ENCODE measurements at regions not wholly inside any gene's neighbourhood (a gene's known extent, or its start where the extent isn't known, plus 50 kb on each side); places are given as distances from the start of the nearest gene placed in this dataset.
"Not testable (repeated sequence)": the region's sequence is repeated elsewhere in the genome, so short reads cannot be mapped to it uniquely, and the experiment has no call there.

GRCh38 chr5:127202738-127203137, 87.9 kb upstream of the MEGF10 start:
- H3K36me3 ChIP-seq (ENCODE audit: control insufficient read depth, insufficient read depth, low read length); ATAC-seq; H3K27me3 ChIP-seq (ENCODE audit: control insufficient read depth, insufficient read depth, low read length); H3K4me1 ChIP-seq (ENCODE audit: control insufficient read depth, insufficient read depth, low read length); DNase-seq (ENCODE audit: low read depth, low spot score); CTCF ChIA-PET; H3K9me3 ChIP-seq (ENCODE audit: control insufficient read depth, insufficient read depth, low read depth, low read length); in situ Hi-C loops (cut with HindIII; ENCODE audit: low pct_unique_long_range_greater_than_20kb, low sequenced_read_pairs); H3K4me3 ChIP-seq (ENCODE audit: low read depth in 2 of 2, low read length in 2 of 2); H3K27ac ChIP-seq (ENCODE audit: low read length); BruUV-seq (replicated peaks); intact Hi-C loops (cut with micrococcal nuclease; ENCODE audit: unreplicated experiment); POLR2A ChIA-PET: not testable (repeated sequence)

- Histone ChIP-seq H3K27ac (ENCODE audit: low read length) (no peak overlapping the region), H3K4me3 (ENCODE audit: low read depth in 2 of 2, low read length in 2 of 2) (no peak overlapping the region), H3K9me3 (ENCODE audit: control insufficient read depth, insufficient read depth, low read depth, low read length) (no peaks in the 10 kb centered on the region), H3K4me1 (ENCODE audit: control insufficient read depth, insufficient read depth, low read length) (no peaks in the 10 kb centered on the region), H3K36me3 (ENCODE audit: control insufficient read depth, insufficient read depth, low read length) (no peaks in the 10 kb centered on the region), H3K27me3 (ENCODE audit: control insufficient read depth, insufficient read depth, low read length) (no peaks in the 10 kb centered on the region)
- in situ Hi-C loops (cut with HindIII; ENCODE audit: low pct_unique_long_range_greater_than_20kb, low sequenced_read_pairs) (no loop called here), intact Hi-C loops (cut with micrococcal nuclease; ENCODE audit: unreplicated experiment) (no loop called here)
- TF ChIP-seq SIN3A (IDR thresholded peaks at IDR 0.05; ENCODE audit: borderline replicate concordance, insufficient read depth, low read depth, low read length): no peak
- no peak for TF ChIP-seq CTCF (IDR thresholded peaks at IDR 0.05)
- no peak for TF ChIP-seq TCF7L2 (IDR thresholded peaks at IDR 0.05; ENCODE audit: low read depth, low read length)
- no peak for TF ChIP-seq POLR2AphosphoS5 (IDR thresholded peaks at IDR 0.05; ENCODE audit: low read depth, low read length)
- no peak for TF ChIP-seq REST (IDR thresholded peaks at IDR 0.05; ENCODE audit: insufficient read depth in 1 of 2, low read depth in 2 of 2, low read length in 1 of 2)
- CTCF ChIA-PET: no interaction called here
- no peak for DNase-seq (ENCODE audit: low read depth, low spot score)
- ATAC-seq: no peak
- POLR2A ChIA-PET: no interaction called here
- no TSS peak for BruUV-seq (replicated peaks)
Observed at GRCh38 chr5:127203818-127204217, 86.8 kb upstream of the MEGF10 start.

- no TSS peak for BruUV-seq (replicated peaks)
- no peaks in the 10 kb centered on the region for H3K36me3 ChIP-seq (ENCODE audit: control insufficient read depth, insufficient read depth, low read length)
- TF ChIP-seq POLR2AphosphoS5 (IDR thresholded peaks at IDR 0.05; ENCODE audit: low read depth, low read length): no peak
- TF ChIP-seq REST (IDR thresholded peaks at IDR 0.05; ENCODE audit: insufficient read depth in 1 of 2, low read depth in 2 of 2, low read length in 1 of 2): no peak
- TF ChIP-seq TCF7L2 (IDR thresholded peaks at IDR 0.05; ENCODE audit: low read depth, low read length): no peak
- TF ChIP-seq CTCF (IDR thresholded peaks at IDR 0.05): no peak
- TF ChIP-seq SIN3A (IDR thresholded peaks at IDR 0.05; ENCODE audit: borderline replicate concordance, insufficient read depth, low read depth, low read length): no peak
- no peaks in the 10 kb centered on the region for H3K27me3 ChIP-seq (ENCODE audit: control insufficient read depth, insufficient read depth, low read length)
- no peaks in the 10 kb centered on the region for H3K9me3 ChIP-seq (ENCODE audit: control insufficient read depth, insufficient read depth, low read depth, low read length)
- in situ Hi-C loops (cut with HindIII; ENCODE audit: low pct_unique_long_range_greater_than_20kb, low sequenced_read_pairs) (no loop called here), intact Hi-C loops (cut with micrococcal nuclease; ENCODE audit: unreplicated experiment) (no loop called here)
- ChIA-PET CTCF (no interaction called here), POLR2A (no interaction called here)
- H3K4me1 ChIP-seq (ENCODE audit: control insufficient read depth, insufficient read depth, low read length): no peaks in the 10 kb centered on the region
- DNase-seq (ENCODE audit: low read depth, low spot score): no peak
- ATAC-seq: no peak
- H3K4me3 ChIP-seq (ENCODE audit: low read depth in 2 of 2, low read length in 2 of 2): no peak overlapping the region
- no peak overlapping the region for H3K27ac ChIP-seq (ENCODE audit: low read length)
Observed at GRCh38 chr5:127205147-127205546, 85.4 kb upstream of the MEGF10 start.
